ENCODE measurements at regions not wholly inside any gene's neighbourhood (a gene's known extent, or its start where the extent isn't known, plus 50 kb on each side); places are given as distances from the start of the nearest gene placed in this dataset.

DNA sequence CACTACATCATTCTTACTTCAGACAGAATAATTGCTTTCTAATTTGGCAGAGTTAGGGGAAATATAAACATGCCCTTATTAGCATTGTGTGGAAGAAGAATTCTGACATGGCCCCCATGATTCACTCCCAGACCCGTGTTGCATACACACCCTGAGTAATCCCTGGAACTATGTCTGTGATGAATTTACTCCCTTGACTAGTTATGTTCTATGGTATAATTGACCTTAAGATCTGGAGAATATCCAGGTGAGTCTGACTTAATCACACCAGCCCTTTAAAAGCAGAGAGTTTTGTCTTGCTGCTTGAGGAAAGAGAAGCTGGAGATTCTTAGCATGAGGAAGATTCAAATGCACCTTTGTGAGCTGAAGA lies 262.9 kb downstream of the SOX4 start:
- TF ChIP-seq, protein P1, sequence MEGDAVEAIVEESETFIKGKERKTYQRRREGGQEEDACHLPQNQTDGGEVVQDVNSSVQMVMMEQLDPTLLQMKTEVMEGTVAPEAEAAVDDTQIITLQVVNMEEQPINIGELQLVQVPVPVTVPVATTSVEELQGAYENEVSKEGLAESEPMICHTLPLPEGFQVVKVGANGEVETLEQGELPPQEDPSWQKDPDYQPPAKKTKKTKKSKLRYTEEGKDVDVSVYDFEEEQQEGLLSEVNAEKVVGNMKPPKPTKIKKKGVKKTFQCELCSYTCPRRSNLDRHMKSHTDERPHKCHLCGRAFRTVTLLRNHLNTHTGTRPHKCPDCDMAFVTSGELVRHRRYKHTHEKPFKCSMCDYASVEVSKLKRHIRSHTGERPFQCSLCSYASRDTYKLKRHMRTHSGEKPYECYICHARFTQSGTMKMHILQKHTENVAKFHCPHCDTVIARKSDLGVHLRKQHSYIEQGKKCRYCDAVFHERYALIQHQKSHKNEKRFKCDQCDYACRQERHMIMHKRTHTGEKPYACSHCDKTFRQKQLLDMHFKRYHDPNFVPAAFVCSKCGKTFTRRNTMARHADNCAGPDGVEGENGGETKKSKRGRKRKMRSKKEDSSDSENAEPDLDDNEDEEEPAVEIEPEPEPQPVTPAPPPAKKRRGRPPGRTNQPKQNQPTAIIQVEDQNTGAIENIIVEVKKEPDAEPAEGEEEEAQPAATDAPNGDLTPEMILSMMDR (optimal IDR thresholded peaks at IDR 0.05 in 1 of 3, IDR thresholded peaks at IDR 0.05 in 1 of 3, conservative IDR thresholded peaks at IDR 0.05 in 1 of 3; ENCODE audit: extremely low read depth in 1 of 3, insufficient read depth in 2 of 3, low read length in 3 of 3): no peak
- no peak for TF ChIP-seq EZH2 (IDR thresholded peaks at IDR 0.05; ENCODE audit: low read length)

Measured in keratinocyte (primary cell).